HEK293T (cell line): ENCODE measurements at regions not wholly inside any gene's neighbourhood (a gene's known extent, or its start where the extent isn't known, plus 50 kb on each side); places are given as distances from the start of the nearest gene placed in this dataset.
A peak's percentile ranks its signal among the peaks of the same experiment; 100 is the strongest.

Experiments used
- CTCF ChIA-PET: fragments of 350-600 bp; formaldehyde crosslinking; extraction: SDS; loops from one replicate; lab custom pipeline; 2021; ENCODE audit warnings: antibody characterized with exemption, inconsistent platforms; lab: Yijun Ruan, JAX
- POLR2A ChIA-PET: fragments of 350-600 bp; formaldehyde crosslinking; extraction: SDS; loops from one replicate; lab custom pipeline; 2020; ENCODE audit warnings: antibody characterized with exemption, inconsistent platforms; lab: Yijun Ruan, JAX
- DNase-seq: peaks from one replicate; pipeline ENCODE4 v3.0.0; 2012; ENCODE audit warnings: mixed read lengths; ENCODE audit errors: extremely low spot score
- ARNT ChIP-seq: fragments of 450-650 bp; IDR thresholded peaks from 2 replicates; pipeline ENCODE4 v1.6.1; 2017; ENCODE audit warnings: mild to moderate bottlenecking
- BHLHE40 ChIP-seq: fragments of 450-650 bp; IDR thresholded peaks from 2 replicates; pipeline ENCODE4 v1.6.1; 2016; ENCODE audit warnings: mild to moderate bottlenecking, moderate library complexity, borderline replicate concordance
- CTBP1 ChIP-seq: fragments of 450-650 bp; IDR thresholded peaks from 2 replicates; pipeline ENCODE4 v1.6.1; 2016; ENCODE audit warnings: borderline replicate concordance
- ELF4 ChIP-seq: fragments of 450-650 bp; IDR thresholded peaks from 2 replicates; pipeline ENCODE4 v1.6.1; 2017; ENCODE audit warnings: antibody characterized with exemption
- FOXA1 ChIP-seq: fragments of 450-650 bp; IDR thresholded peaks from 2 replicates; pipeline ENCODE4 v1.6.1; 2016; ENCODE audit warnings: mild to moderate bottlenecking
- FOXK2 ChIP-seq: fragments of 450-650 bp; IDR thresholded peaks from 2 replicates; pipeline ENCODE4 v1.6.1; 2016; ENCODE audit warnings: mild to moderate bottlenecking
- FOXM1 ChIP-seq: fragments of 450-650 bp; IDR thresholded peaks from 2 replicates; pipeline ENCODE4 v1.6.1; 2017; ENCODE audit warnings: mild to moderate bottlenecking, borderline replicate concordance
- HDGF ChIP-seq: fragments of 450-650 bp; IDR thresholded peaks from 2 replicates; pipeline ENCODE4 v1.6.1; 2017; ENCODE audit warnings: antibody characterized with exemption, borderline replicate concordance
- L3MBTL2 ChIP-seq: fragments of 450-650 bp; conservative IDR thresholded peaks from 2 replicates; pipeline ENCODE4 v1.6.1; 2016; ENCODE audit warnings: mild to moderate bottlenecking
- LEF1 ChIP-seq: fragments of 450-650 bp; IDR thresholded peaks from 2 replicates; pipeline ENCODE4 v1.6.1; 2017; ENCODE audit warnings: mild to moderate bottlenecking, borderline replicate concordance
- NFRKB ChIP-seq: fragments of 450-650 bp; IDR thresholded peaks from 2 replicates; pipeline ENCODE4 v1.6.1; 2016; ENCODE audit warnings: mild to moderate bottlenecking, moderate library complexity
- PKNOX1 ChIP-seq: fragments of 450-650 bp; IDR thresholded peaks from 2 replicates; pipeline ENCODE4 v1.6.1; 2016
- SP1 ChIP-seq: fragments of 450-650 bp; IDR thresholded peaks from 2 replicates; pipeline ENCODE4 v1.6.1; 2017
- SUZ12 ChIP-seq: fragments of 450-650 bp; IDR thresholded peaks from 2 replicates; pipeline ENCODE4 v1.6.1; 2016; ENCODE audit warnings: mild to moderate bottlenecking
- TARDBP ChIP-seq: fragments of 450-650 bp; IDR thresholded peaks from 2 replicates; pipeline ENCODE4 v1.6.1; 2016
- ZNF384 ChIP-seq: fragments of 450-650 bp; IDR thresholded peaks from 2 replicates; pipeline ENCODE4 v1.6.1; 2016

- CTCF ChIA-PET: no interaction called here
- POLR2A ChIA-PET: interaction anchor here (1.3 kb wide), 1 partner anchor 327 kb away, joined by 3 read pairs; the partner anchor contains the start of gene BTG1
- TF ChIP-seq SUZ12: no peak
- TF ChIP-seq CTBP1: no peak
- no peak for DNase-seq
Observed at GRCh38 chr12:91819132-91819447, 326.6 kb downstream of the BTG1 start.

GRCh38 chr12:91818227-91819131, 327.2 kb downstream of the BTG1 start:
- no peak for TF ChIP-seq FOXK2
- TF ChIP-seq L3MBTL2: no peak
- TF ChIP-seq ELF4: no peak
- TF ChIP-seq SP1: no peak
- TF ChIP-seq ZNF384: no peak
- TF ChIP-seq CTBP1: no peak
- no peak for TF ChIP-seq SUZ12
- TF ChIP-seq HDGF: no peak
- no peak for TF ChIP-seq NFRKB
- TF ChIP-seq FOXA1: no peak
- TF ChIP-seq TARDBP: no peak
- no peak for TF ChIP-seq FOXM1
- no peak for TF ChIP-seq LEF1
- TF ChIP-seq PKNOX1: no peak
- TF ChIP-seq BHLHE40: no peak
- no peak for TF ChIP-seq ARNT
- POLR2A ChIA-PET: interaction anchor here (1.3 kb wide), 1 partner anchor 327 kb away, joined by 3 read pairs; the partner anchor contains the start of gene BTG1
- no peak for DNase-seq
- CTCF ChIA-PET: no interaction called here

- TF ChIP-seq FOXK2 (no peak), L3MBTL2 (no peak), BHLHE40 (no peak), TARDBP (no peak), FOXM1 (no peak), SP1 (no peak)
- POLR2A ChIA-PET: no interaction called here
- CTCF ChIA-PET: no interaction called here
- DNase-seq: no peak
Observed at GRCh38 chr12:91817517-91817916, 328.1 kb downstream of the BTG1 start.

GRCh38 chr12:91813701-91814100, 331.9 kb downstream of the BTG1 start:
- CTCF ChIA-PET: no interaction called here
- no peak for DNase-seq
- POLR2A ChIA-PET: no interaction called here
- TF ChIP-seq TARDBP (no peak), FOXM1 (no peak)

- POLR2A ChIA-PET: interaction anchor here (1.2 kb wide), 1 partner anchor 334 kb away, joined by 6 read pairs; the partner anchor contains the start of gene BTG1
Observed at GRCh38 chr12:91811481-91812287, 334.0 kb downstream of the BTG1 start.

GRCh38 chr12:91810531-91811451, 334.9 kb downstream of the BTG1 start:
- no peak for DNase-seq
- TF ChIP-seq HDGF: no peak
- POLR2A ChIA-PET: interaction anchor here (1.2 kb wide), 1 partner anchor 335 kb away, joined by 6 read pairs; the partner anchor contains the start of gene BTG1
- CTCF ChIA-PET: interaction anchor here (0.6 to 1.8 kb wide), 10 partner anchors 16 to 721 kb away, joined by 3 to 6 read pairs (median 4); partner anchors contain the start of gene BTG1

More at GRCh38 chr12:91811481-91812287, 334.0 kb downstream of the BTG1 start:
- CTCF ChIA-PET: interaction anchor here (0.6 to 1.8 kb wide), 14 partner anchors 14 to 721 kb away, joined by 3 to 6 read pairs (median 3); partner anchors contain the start of gene BTG1
- TF ChIP-seq ELF4: no peak
- no peak for TF ChIP-seq PKNOX1
- peak; percentile 25 for DNase-seq
